ENCODE measurements at regions not wholly inside any gene's neighbourhood (a gene's known extent, or its start where the extent isn't known, plus 50 kb on each side); places are given as distances from the start of the nearest gene placed in this dataset.

DNA sequence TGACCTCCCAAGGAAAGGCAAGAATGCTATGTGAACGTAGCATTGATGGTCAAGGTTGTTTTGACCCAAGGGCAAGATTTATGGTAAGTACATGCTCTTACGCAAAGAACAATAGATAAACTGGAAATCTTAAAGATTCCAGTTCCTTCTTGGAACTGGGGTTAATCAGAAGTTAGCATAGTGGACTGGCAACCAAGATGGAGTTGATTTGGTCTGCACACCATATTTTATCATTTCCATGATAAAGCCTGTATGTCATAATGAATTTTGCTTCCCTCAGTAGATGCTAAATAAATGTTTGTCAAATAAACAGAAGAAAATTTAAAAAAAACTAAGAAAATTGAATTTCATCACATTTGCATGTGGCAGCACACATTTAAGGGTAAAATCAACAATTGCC lies 242.4 kb upstream of the MEF2C start:
- ATAC-seq (ENCODE audit: insufficient read depth, low FRiP score) (no peak), DNase-seq (no peak)
- TF ChIP-seq, protein P1, sequence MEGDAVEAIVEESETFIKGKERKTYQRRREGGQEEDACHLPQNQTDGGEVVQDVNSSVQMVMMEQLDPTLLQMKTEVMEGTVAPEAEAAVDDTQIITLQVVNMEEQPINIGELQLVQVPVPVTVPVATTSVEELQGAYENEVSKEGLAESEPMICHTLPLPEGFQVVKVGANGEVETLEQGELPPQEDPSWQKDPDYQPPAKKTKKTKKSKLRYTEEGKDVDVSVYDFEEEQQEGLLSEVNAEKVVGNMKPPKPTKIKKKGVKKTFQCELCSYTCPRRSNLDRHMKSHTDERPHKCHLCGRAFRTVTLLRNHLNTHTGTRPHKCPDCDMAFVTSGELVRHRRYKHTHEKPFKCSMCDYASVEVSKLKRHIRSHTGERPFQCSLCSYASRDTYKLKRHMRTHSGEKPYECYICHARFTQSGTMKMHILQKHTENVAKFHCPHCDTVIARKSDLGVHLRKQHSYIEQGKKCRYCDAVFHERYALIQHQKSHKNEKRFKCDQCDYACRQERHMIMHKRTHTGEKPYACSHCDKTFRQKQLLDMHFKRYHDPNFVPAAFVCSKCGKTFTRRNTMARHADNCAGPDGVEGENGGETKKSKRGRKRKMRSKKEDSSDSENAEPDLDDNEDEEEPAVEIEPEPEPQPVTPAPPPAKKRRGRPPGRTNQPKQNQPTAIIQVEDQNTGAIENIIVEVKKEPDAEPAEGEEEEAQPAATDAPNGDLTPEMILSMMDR (IDR thresholded peaks at IDR 0.05; ENCODE audit: control extremely low read depth, extremely low read depth), result no peak
- WGBS, 2 donors, result 96% methylated on average over 2 of the region's 2 CpGs
- Histone ChIP-seq H3K4me1 (ENCODE audit: control insufficient read depth in 5 of 5, insufficient read depth in 5 of 5, low read length in 5 of 5) (peaks cover 0 to 35% (median 3%) of the 10 kb centered on the region in 5 donors), H3K27me3 (ENCODE audit: control insufficient read depth in 3 of 3, insufficient read depth in 3 of 3, low read length in 2 of 3) (no peaks in the 10 kb centered on the region), H3K4me3 (no peak overlapping the region), H3K27ac (ENCODE audit: low read depth in 1 of 2, low read length in 1 of 2) (no peak overlapping the region), H3K9ac (ENCODE audit: insufficient read depth in 1 of 2, low read length in 2 of 2) (no peak overlapping the region), H3K36me3 (ENCODE audit: control insufficient read depth in 4 of 4, insufficient read depth in 4 of 4, low read length in 4 of 4) (no peaks in the 10 kb centered on the region), H3K9me3 (ENCODE audit: control insufficient read depth in 4 of 4, insufficient read depth in 3 of 4, low read length in 3 of 4) (no peaks in the 10 kb centered on the region)

DNA sequence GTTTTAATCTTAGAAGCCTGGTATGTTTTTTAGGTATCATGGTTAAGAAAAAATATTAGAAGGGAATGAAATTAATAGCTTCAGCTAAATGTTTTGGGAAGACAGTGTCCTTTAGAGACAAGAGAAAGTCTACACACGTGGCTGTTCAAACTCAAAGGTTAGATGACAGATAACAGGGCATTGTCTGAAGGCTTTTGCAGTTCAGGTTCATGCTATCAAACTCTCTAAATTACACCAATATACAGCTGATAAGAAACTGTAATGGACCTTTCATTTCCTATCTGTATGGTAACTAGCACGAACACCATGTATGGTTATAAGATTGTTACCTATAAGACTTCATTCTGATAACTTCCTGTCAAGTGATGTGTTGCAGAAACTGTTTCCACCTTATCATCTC lies 240.6 kb upstream of the MEF2C start:
- ATAC-seq (ENCODE audit: insufficient read depth, low FRiP score) (no peak), DNase-seq (no peak)
- 94 to 98% methylated on average over 2 of the region's 2 CpGs for WGBS, 2 donors

GRCh38 chr5:89120719-89121118 lies 237.7 kb upstream of the MEF2C start:
- Histone ChIP-seq H3K4me3 (no peak overlapping the region), H3K36me3 (ENCODE audit: control insufficient read depth in 4 of 4, insufficient read depth in 4 of 4, low read length in 4 of 4) (no peaks in the 10 kb centered on the region), H3K27ac (ENCODE audit: low read depth in 1 of 2, low read length in 1 of 2) (no peak overlapping the region), H3K27me3 (ENCODE audit: control insufficient read depth in 3 of 3, insufficient read depth in 3 of 3, low read length in 2 of 3) (no peaks in the 10 kb centered on the region), H3K9me3 (ENCODE audit: control insufficient read depth in 4 of 4, insufficient read depth in 3 of 4, low read length in 3 of 4) (no peaks in the 10 kb centered on the region), H3K9ac (ENCODE audit: insufficient read depth in 1 of 2, low read length in 2 of 2) (no peak overlapping the region), H3K4me1 (ENCODE audit: control insufficient read depth in 5 of 5, insufficient read depth in 5 of 5, low read length in 5 of 5) (no peaks in the 10 kb centered on the region)
- TF ChIP-seq, protein P1 (IDR thresholded peaks at IDR 0.05; ENCODE audit: control extremely low read depth, extremely low read depth), result no peak
- ATAC-seq (ENCODE audit: insufficient read depth, low FRiP score), result peak; percentile 67
- WGBS, 2 donors, result 42 to 71% methylated on average over 3 of the region's 3 CpGs
- peak in 2 of 3 donors; percentile 1 to 15 for DNase-seq

More for the DNA sequence above, 240.6 kb upstream of the MEF2C start:
- Histone ChIP-seq H3K27ac (ENCODE audit: low read depth in 1 of 2, low read length in 1 of 2) (no peak overlapping the region), H3K9me3 (ENCODE audit: control insufficient read depth in 4 of 4, insufficient read depth in 3 of 4, low read length in 3 of 4) (no peaks in the 10 kb centered on the region), H3K9ac (ENCODE audit: insufficient read depth in 1 of 2, low read length in 2 of 2) (no peak overlapping the region), H3K27me3 (ENCODE audit: control insufficient read depth in 3 of 3, insufficient read depth in 3 of 3, low read length in 2 of 3) (no peaks in the 10 kb centered on the region), H3K36me3 (ENCODE audit: control insufficient read depth in 4 of 4, insufficient read depth in 4 of 4, low read length in 4 of 4) (no peaks in the 10 kb centered on the region), H3K4me1 (ENCODE audit: control insufficient read depth in 5 of 5, insufficient read depth in 5 of 5, low read length in 5 of 5) (peaks cover 0 to 18% (median 3%) of the 10 kb centered on the region in 5 donors), H3K4me3 (no peak overlapping the region)
- TF ChIP-seq, protein P1 (IDR thresholded peaks at IDR 0.05; ENCODE audit: control extremely low read depth, extremely low read depth), result no peak

GRCh38 chr5:89117124-89117644 lies 234.2 kb upstream of the MEF2C start:
- WGBS, 2 donors, result 21 to 48% methylated on average over 1 of the region's 1 CpG
- no peaks in the 10 kb centered on the region for H3K36me3 ChIP-seq (ENCODE audit: control insufficient read depth in 4 of 4, insufficient read depth in 4 of 4, low read length in 4 of 4)
- TF ChIP-seq, protein P1 (IDR thresholded peaks at IDR 0.05; ENCODE audit: control extremely low read depth, extremely low read depth), result no peak
- no peaks in the 10 kb centered on the region for H3K27me3 ChIP-seq (ENCODE audit: control insufficient read depth in 3 of 3, insufficient read depth in 3 of 3, low read length in 2 of 3)
- no peak overlapping the region for H3K9ac ChIP-seq (ENCODE audit: insufficient read depth in 1 of 2, low read length in 2 of 2)
- DNase-seq, result peak in 1 of 3 donors; percentile 16
- H3K27ac ChIP-seq (ENCODE audit: low read depth in 1 of 2, low read length in 1 of 2), result no peak overlapping the region
- no peaks in the 10 kb centered on the region for H3K4me1 ChIP-seq (ENCODE audit: control insufficient read depth in 5 of 5, insufficient read depth in 5 of 5, low read length in 5 of 5)
- H3K4me3 ChIP-seq, result no peak overlapping the region
- no peak for ATAC-seq (ENCODE audit: insufficient read depth, low FRiP score)
- no peaks in the 10 kb centered on the region for H3K9me3 ChIP-seq (ENCODE audit: control insufficient read depth in 4 of 4, insufficient read depth in 3 of 4, low read length in 3 of 4)

All from lung (tissue), 11 donors.